Stimulated activated CD4-positive, alpha-beta T cell treated with anti-CD3 and anti-CD28 coated beads, Interleukin-2, amount 100 ng/mL, for 24 hours (primary cell): ENCODE measurements at regions not wholly inside any gene's neighbourhood (a gene's known extent, or its start where the extent isn't known, plus 50 kb on each side); places are given as distances from the start of the nearest gene placed in this dataset.
"Not testable (repeated sequence)": the region's sequence is repeated elsewhere in the genome, so short reads cannot be mapped to it uniquely, and the experiment has no call there.

Source experiments
- DNase-seq, 2 donors: peaks; one replicate each; pipeline ENCODE4 v3.0.0-alpha.2; 2020

- no peak for DNase-seq
Measured at GRCh38 chr12:115296613-115297198, 612.7 kb upstream of the TBX3 start.

GRCh38 chr12:115295886-115296285 is 611.9 kb upstream of the TBX3 start:
- DNase-seq = no peak

GRCh38 chr12:115294453-115295133 is 610.6 kb upstream of the TBX3 start:
- DNase-seq = no peak

GRCh38 chr12:115285429-115285828 is 601.5 kb upstream of the TBX3 start:
- not testable (repeated sequence) for DNase-seq

- DNase-seq = no peak
Measured at GRCh38 chr12:115273456-115273855, 589.5 kb upstream of the TBX3 start.

- no peak for DNase-seq
Measured at GRCh38 chr12:115268451-115268850, 584.5 kb upstream of the TBX3 start.

GRCh38 chr12:115267891-115268290 is 583.9 kb upstream of the TBX3 start:
- DNase-seq = no peak

- DNase-seq = no peak
Measured at GRCh38 chr12:115267464-115267863, 583.5 kb upstream of the TBX3 start.

- DNase-seq = no peak
Measured at GRCh38 chr12:115264605-115265004, 580.6 kb upstream of the TBX3 start.

- no peak for DNase-seq
Measured at GRCh38 chr12:115261691-115262398, 577.9 kb upstream of the TBX3 start.

GRCh38 chr12:115260762-115261675 is 577.0 kb upstream of the TBX3 start:
- DNase-seq = no peak

- DNase-seq = no peak
Measured at GRCh38 chr12:115259968-115260747, 576.2 kb upstream of the TBX3 start.

- DNase-seq = no peak
Measured at GRCh38 chr12:115257791-115258190, 573.8 kb upstream of the TBX3 start.

- DNase-seq = no peak
Measured at GRCh38 chr12:115255962-115256361, 572.0 kb upstream of the TBX3 start.

- DNase-seq = no peak
Measured at GRCh38 chr12:115255257-115255656, 571.3 kb upstream of the TBX3 start.

- DNase-seq = no peak
Measured at GRCh38 chr12:115253049-115253448, 569.1 kb upstream of the TBX3 start.

GRCh38 chr12:115251727-115252126 is 567.8 kb upstream of the TBX3 start:
- DNase-seq = no peak

- DNase-seq = no peak
Measured at GRCh38 chr12:115249671-115250278, 565.8 kb upstream of the TBX3 start.

GRCh38 chr12:115245020-115245419 is 561.0 kb upstream of the TBX3 start:
- DNase-seq = no peak

- DNase-seq = no peak
Measured at GRCh38 chr12:115243933-115244628, 560.1 kb upstream of the TBX3 start.

GRCh38 chr12:115240251-115240650 is 556.3 kb upstream of the TBX3 start:
- DNase-seq = no peak
